ENCODE measurements at regions not wholly inside any gene's neighbourhood (a gene's known extent, or its start where the extent isn't known, plus 50 kb on each side); places are given as distances from the start of the nearest gene placed in this dataset.

GRCh38 chr17:27216836-27217235 lies 77.1 kb upstream of the WSB1 start:
- TF ChIP-seq CTCF (IDR thresholded peaks at IDR 0.05) (no peak), POLR2A (IDR thresholded peaks at IDR 0.05) (no peak)

Data from right lobe of liver (tissue), 4 donors.